ENCODE measurements at regions not wholly inside any gene's neighbourhood (a gene's known extent, or its start where the extent isn't known, plus 50 kb on each side); places are given as distances from the start of the nearest gene placed in this dataset.

GRCh38 chr16:8230497-8230896, 359.8 kb downstream of the TMEM114 start:
- no peak overlapping the region for H3K27ac ChIP-seq
- no peak overlapping the region for H3K4me3 ChIP-seq
- TF ChIP-seq POLR2A (IDR thresholded peaks at IDR 0.05) (no peak), CTCF (IDR thresholded peaks at IDR 0.05) (no peak)
- no peak for DNase-seq
- H3K27me3 ChIP-seq = no peaks in the 10 kb centered on the region
- no peaks in the 10 kb centered on the region for H3K36me3 ChIP-seq
- H3K9me3 ChIP-seq = peaks cover 0 to 4% (median 0%) of the 10 kb centered on the region in 4 donors
- no peaks in the 10 kb centered on the region for H3K4me1 ChIP-seq

GRCh38 chr16:8229011-8229520, 361.2 kb downstream of the TMEM114 start:
- no peaks in the 10 kb centered on the region for H3K27me3 ChIP-seq
- no peaks in the 10 kb centered on the region for H3K4me1 ChIP-seq
- TF ChIP-seq CTCF (IDR thresholded peaks at IDR 0.05) (no peak), POLR2A (IDR thresholded peaks at IDR 0.05) (no peak)
- H3K4me3 ChIP-seq = no peak overlapping the region
- H3K9me3 ChIP-seq = no peaks in the 10 kb centered on the region
- H3K36me3 ChIP-seq = no peaks in the 10 kb centered on the region
- no peak for DNase-seq
- H3K27ac ChIP-seq = no peak overlapping the region

- DNase-seq = no peak
- Histone ChIP-seq H3K9me3 (no peaks in the 10 kb centered on the region), H3K4me1 (no peaks in the 10 kb centered on the region), H3K36me3 (no peaks in the 10 kb centered on the region), H3K27ac (no peak overlapping the region), H3K4me3 (no peak overlapping the region), H3K27me3 (no peaks in the 10 kb centered on the region)
- TF ChIP-seq CTCF (IDR thresholded peaks at IDR 0.05) (no peak), POLR2A (IDR thresholded peaks at IDR 0.05) (no peak)
These were observed 373.1 kb downstream of the TMEM114 start for GRCh38 chr16:8217201-8217600.

- Histone ChIP-seq H3K27me3 (no peaks in the 10 kb centered on the region), H3K27ac (no peak overlapping the region), H3K36me3 (no peaks in the 10 kb centered on the region), H3K9me3 (no peaks in the 10 kb centered on the region), H3K4me1 (no peaks in the 10 kb centered on the region), H3K4me3 (no peak overlapping the region)
- DNase-seq = no peak
- TF ChIP-seq CTCF (IDR thresholded peaks at IDR 0.05) (no peak), POLR2A (IDR thresholded peaks at IDR 0.05) (no peak)
These were observed 385.5 kb downstream of the TMEM114 start for GRCh38 chr16:8204769-8205168.

- TF ChIP-seq CTCF (IDR thresholded peaks at IDR 0.05) (no peak), POLR2A (IDR thresholded peaks at IDR 0.05) (no peak)
- H3K4me3 ChIP-seq = no peak overlapping the region
- no peak for DNase-seq
- no peaks in the 10 kb centered on the region for H3K27me3 ChIP-seq
- no peaks in the 10 kb centered on the region for H3K9me3 ChIP-seq
- no peaks in the 10 kb centered on the region for H3K36me3 ChIP-seq
- no peaks in the 10 kb centered on the region for H3K4me1 ChIP-seq
- no peak overlapping the region for H3K27ac ChIP-seq
These were observed 386.2 kb downstream of the TMEM114 start for GRCh38 chr16:8204096-8204495.

- DNase-seq = no peak
- no peaks in the 10 kb centered on the region for H3K4me1 ChIP-seq
- H3K4me3 ChIP-seq = no peak overlapping the region
- H3K27me3 ChIP-seq = no peaks in the 10 kb centered on the region
- no peaks in the 10 kb centered on the region for H3K9me3 ChIP-seq
- no peak for TF ChIP-seq CTCF (IDR thresholded peaks at IDR 0.05)
- no peak for TF ChIP-seq POLR2A (IDR thresholded peaks at IDR 0.05)
- no peak overlapping the region for H3K27ac ChIP-seq
- no peaks in the 10 kb centered on the region for H3K36me3 ChIP-seq
These were observed 387.2 kb downstream of the TMEM114 start for GRCh38 chr16:8203101-8203500.
